HEK293T (cell line): ENCODE measurements at regions not wholly inside any gene's neighbourhood (a gene's known extent, or its start where the extent isn't known, plus 50 kb on each side); places are given as distances from the start of the nearest gene placed in this dataset.

ENCODE experiments used
- BHLHE40 ChIP-seq: fragments of 450-650 bp; IDR thresholded peaks from 2 replicates; pipeline ENCODE4 v1.6.1; 2016; ENCODE audit warnings: mild to moderate bottlenecking, moderate library complexity, borderline replicate concordance
- ELF4 ChIP-seq: fragments of 450-650 bp; IDR thresholded peaks from 2 replicates; pipeline ENCODE4 v1.6.1; 2017; ENCODE audit warnings: antibody characterized with exemption
- FOXA1 ChIP-seq: fragments of 450-650 bp; IDR thresholded peaks from 2 replicates; pipeline ENCODE4 v1.6.1; 2016; ENCODE audit warnings: mild to moderate bottlenecking
- FOXK2 ChIP-seq: fragments of 450-650 bp; IDR thresholded peaks from 2 replicates; pipeline ENCODE4 v1.6.1; 2016; ENCODE audit warnings: mild to moderate bottlenecking
- NFRKB ChIP-seq: fragments of 450-650 bp; IDR thresholded peaks from 2 replicates; pipeline ENCODE4 v1.6.1; 2016; ENCODE audit warnings: mild to moderate bottlenecking, moderate library complexity
- SP1 ChIP-seq: fragments of 450-650 bp; IDR thresholded peaks from 2 replicates; pipeline ENCODE4 v1.6.1; 2017
- SUZ12 ChIP-seq: fragments of 450-650 bp; IDR thresholded peaks from 2 replicates; pipeline ENCODE4 v1.6.1; 2016; ENCODE audit warnings: mild to moderate bottlenecking

GRCh38 chr10:63689768-63690167, 168.6 kb downstream of the REEP3 start:
- no peak for TF ChIP-seq ELF4
- TF ChIP-seq FOXA1 = no peak
- TF ChIP-seq FOXK2 = no peak
- no peak for TF ChIP-seq SUZ12
- no peak for TF ChIP-seq BHLHE40
- no peak for TF ChIP-seq SP1
- no peak for TF ChIP-seq NFRKB
